ENCODE measurements at regions not wholly inside any gene's neighbourhood (a gene's known extent, or its start where the extent isn't known, plus 50 kb on each side); places are given as distances from the start of the nearest gene placed in this dataset.

DNA sequence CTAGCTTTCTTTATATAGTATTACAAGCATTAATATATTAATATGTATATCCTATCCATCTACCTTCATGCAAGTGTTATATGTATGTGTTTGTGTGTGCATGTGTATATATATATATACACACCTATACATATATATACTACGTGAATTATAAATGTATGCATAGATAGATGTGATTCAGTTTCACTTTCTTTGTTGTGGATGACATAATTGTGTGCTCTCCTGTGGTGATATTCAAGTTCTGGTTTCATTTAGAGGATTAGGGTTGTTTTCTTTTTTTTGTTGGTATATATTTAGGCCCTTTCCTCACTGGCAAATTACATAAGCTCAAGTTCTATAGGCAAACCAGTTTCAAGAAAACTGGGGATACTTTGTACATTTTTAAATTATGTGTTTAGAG lies 225.7 kb upstream of the FANCL start:
- TF ChIP-seq CTCF (IDR thresholded peaks at IDR 0.05; ENCODE audit: insufficient read depth, low read length): no peak
- no peak for TF ChIP-seq POLR2AphosphoS5 (IDR thresholded peaks at IDR 0.05; ENCODE audit: low read depth)
- TF ChIP-seq, protein P1, sequence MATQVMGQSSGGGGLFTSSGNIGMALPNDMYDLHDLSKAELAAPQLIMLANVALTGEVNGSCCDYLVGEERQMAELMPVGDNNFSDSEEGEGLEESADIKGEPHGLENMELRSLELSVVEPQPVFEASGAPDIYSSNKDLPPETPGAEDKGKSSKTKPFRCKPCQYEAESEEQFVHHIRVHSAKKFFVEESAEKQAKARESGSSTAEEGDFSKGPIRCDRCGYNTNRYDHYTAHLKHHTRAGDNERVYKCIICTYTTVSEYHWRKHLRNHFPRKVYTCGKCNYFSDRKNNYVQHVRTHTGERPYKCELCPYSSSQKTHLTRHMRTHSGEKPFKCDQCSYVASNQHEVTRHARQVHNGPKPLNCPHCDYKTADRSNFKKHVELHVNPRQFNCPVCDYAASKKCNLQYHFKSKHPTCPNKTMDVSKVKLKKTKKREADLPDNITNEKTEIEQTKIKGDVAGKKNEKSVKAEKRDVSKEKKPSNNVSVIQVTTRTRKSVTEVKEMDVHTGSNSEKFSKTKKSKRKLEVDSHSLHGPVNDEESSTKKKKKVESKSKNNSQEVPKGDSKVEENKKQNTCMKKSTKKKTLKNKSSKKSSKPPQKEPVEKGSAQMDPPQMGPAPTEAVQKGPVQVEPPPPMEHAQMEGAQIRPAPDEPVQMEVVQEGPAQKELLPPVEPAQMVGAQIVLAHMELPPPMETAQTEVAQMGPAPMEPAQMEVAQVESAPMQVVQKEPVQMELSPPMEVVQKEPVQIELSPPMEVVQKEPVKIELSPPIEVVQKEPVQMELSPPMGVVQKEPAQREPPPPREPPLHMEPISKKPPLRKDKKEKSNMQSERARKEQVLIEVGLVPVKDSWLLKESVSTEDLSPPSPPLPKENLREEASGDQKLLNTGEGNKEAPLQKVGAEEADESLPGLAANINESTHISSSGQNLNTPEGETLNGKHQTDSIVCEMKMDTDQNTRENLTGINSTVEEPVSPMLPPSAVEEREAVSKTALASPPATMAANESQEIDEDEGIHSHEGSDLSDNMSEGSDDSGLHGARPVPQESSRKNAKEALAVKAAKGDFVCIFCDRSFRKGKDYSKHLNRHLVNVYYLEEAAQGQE (IDR thresholded peaks at IDR 0.05; ENCODE audit: insufficient replicate concordance, low read depth): no peak

Measured in HL-60 (cell line).